Ureter (tissue), 1 donor: ENCODE measurements at regions not wholly inside any gene's neighbourhood (a gene's known extent, or its start where the extent isn't known, plus 50 kb on each side); places are given as distances from the start of the nearest gene placed in this dataset.

Experiments
- DNase-seq: peaks from one replicate; pipeline ENCODE4 v3.0.0-alpha.2; 2020; ENCODE audit warnings: low spot score
- donor health status: DM: yes; HTN: yes; CAD: no.

GRCh38 chr4:111855308-111855707, 289.9 kb upstream of the FAM241A start:
- no peak for DNase-seq

- DNase-seq = no peak
These were observed 281.2 kb upstream of the FAM241A start for GRCh38 chr4:111864066-111864465.

- DNase-seq = no peak
These were observed 275.9 kb upstream of the FAM241A start for GRCh38 chr4:111869339-111869738.

GRCh38 chr4:111871802-111872201, 273.5 kb upstream of the FAM241A start:
- no peak for DNase-seq

- DNase-seq = no peak
These were observed 271.5 kb upstream of the FAM241A start for GRCh38 chr4:111873801-111874200.

- DNase-seq = no peak
These were observed 265.7 kb upstream of the FAM241A start for GRCh38 chr4:111879539-111879938.

- no peak for DNase-seq
These were observed 265.1 kb upstream of the FAM241A start for GRCh38 chr4:111880116-111880515.

GRCh38 chr4:111883557-111883999, 261.7 kb upstream of the FAM241A start:
- DNase-seq = no peak

- DNase-seq = no peak
These were observed 254.8 kb upstream of the FAM241A start for GRCh38 chr4:111890412-111890811.

- DNase-seq = no peak
These were observed 239.7 kb upstream of the FAM241A start for GRCh38 chr4:111905511-111905910.

- DNase-seq = no peak
These were observed 225.6 kb upstream of the FAM241A start for GRCh38 chr4:111919639-111920038.

- DNase-seq = no peak
These were observed 223.5 kb upstream of the FAM241A start for GRCh38 chr4:111921714-111922113.

- no peak for DNase-seq
These were observed 221.5 kb upstream of the FAM241A start for GRCh38 chr4:111923786-111924185.

GRCh38 chr4:111924696-111925095, 220.6 kb upstream of the FAM241A start:
- no peak for DNase-seq

- DNase-seq = no peak
These were observed 214.6 kb upstream of the FAM241A start for GRCh38 chr4:111930659-111931058.

- no peak for DNase-seq
These were observed 211.6 kb upstream of the FAM241A start for GRCh38 chr4:111933703-111934102.

GRCh38 chr4:111934314-111934713, 210.9 kb upstream of the FAM241A start:
- no peak for DNase-seq

- DNase-seq = no peak
These were observed 207.9 kb upstream of the FAM241A start for GRCh38 chr4:111937368-111937767.

- DNase-seq = no peak
These were observed 203.3 kb upstream of the FAM241A start for GRCh38 chr4:111941957-111942356.

- DNase-seq = peak; percentile 45
These were observed 201.5 kb upstream of the FAM241A start for GRCh38 chr4:111943796-111944203.

- DNase-seq = no peak
These were observed 200.2 kb upstream of the FAM241A start for GRCh38 chr4:111945014-111945413.

- DNase-seq = no peak
These were observed 198.5 kb upstream of the FAM241A start for GRCh38 chr4:111946800-111947199.

- DNase-seq = no peak
These were observed 192.6 kb upstream of the FAM241A start for GRCh38 chr4:111952688-111953087.

- DNase-seq = no peak
These were observed 190.7 kb upstream of the FAM241A start for GRCh38 chr4:111954550-111954949.

GRCh38 chr4:111955001-111955400, 190.3 kb upstream of the FAM241A start:
- no peak for DNase-seq
